ENCODE measurements at regions not wholly inside any gene's neighbourhood (a gene's known extent, or its start where the extent isn't known, plus 50 kb on each side); places are given as distances from the start of the nearest gene placed in this dataset.

DNA sequence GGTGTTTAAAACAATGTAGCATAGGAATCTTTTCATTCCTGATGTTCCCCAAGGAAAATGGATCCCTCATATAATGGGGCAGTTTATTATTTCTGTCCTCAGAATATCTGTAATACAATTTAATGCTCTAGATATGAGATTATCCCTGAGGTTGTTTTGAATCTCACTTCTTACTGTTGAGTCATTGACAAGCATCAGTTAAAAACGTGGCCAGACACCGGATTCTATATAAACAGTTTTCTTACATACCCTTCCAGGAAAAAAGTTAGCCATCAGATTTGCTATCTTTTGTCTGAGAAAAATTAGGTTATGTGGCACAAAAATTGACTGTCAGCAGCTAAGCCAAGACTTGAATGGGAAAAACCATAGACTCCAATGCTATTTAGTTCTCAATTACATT lies 539.8 kb upstream of the CELF2 start:
- dilution Hi-C loops (cut with HindIII; ENCODE audit: low sequenced_read_pairs, unreplicated experiment) (no loop called here), intact Hi-C loops (cut with micrococcal nuclease) (no loop called here), in situ Hi-C loops (cut with MboI; ENCODE audit: low sequenced_read_pairs) (no loop called here)
- Histone ChIP-seq H3K18ac (ENCODE audit: low read depth, low read length) (no peak overlapping the region; the same call in 1 of the 2 replicates), H2AK9ac (replicated peaks; ENCODE audit: low read depth, low read length, poor library complexity) (no peak overlapping the region), H3K23ac (ENCODE audit: low read depth, low read length) (no peak overlapping the region), H3K36me3 (ENCODE audit: control insufficient read depth, insufficient read depth, low read length) (no peaks in the 10 kb centered on the region), H4K20me1 (ENCODE audit: insufficient read depth, low read length) (no peaks in the 10 kb centered on the region), H2BK20ac (ENCODE audit: low read depth, low read length) (no peak overlapping the region), H3K9me1 (ENCODE audit: insufficient read depth, low read length) (no peaks in the 10 kb centered on the region), H2AFZ (replicated peaks; ENCODE audit: low read length, poor library complexity) (no peak overlapping the region), H2AK5ac (ENCODE audit: low read depth, low read length) (no peak overlapping the region), H3K4me2 (ENCODE audit: low read depth, low read length) (no peak overlapping the region), H3K27me3 (ENCODE audit: control insufficient read depth, insufficient read depth, low read length) (no peaks in the 10 kb centered on the region), H2BK15ac (ENCODE audit: low read depth, low read length) (no peak overlapping the region), H3K27ac (ENCODE audit: insufficient read depth, low read length) (no peak overlapping the region), H4K8ac (ENCODE audit: low read depth in 2 of 2, low read length in 2 of 2) (no peak overlapping the region; a peak in 1 of 4 replicates), H3K79me1 (ENCODE audit: low read depth in 1 of 2, low read length in 2 of 2) (no peaks in the 10 kb centered on the region), H3K9me3 (ENCODE audit: control insufficient read depth, insufficient read depth, low read length) (no peaks in the 10 kb centered on the region), H3K14ac (replicated peaks; ENCODE audit: low read depth, low read length) (no peak overlapping the region), H3K56ac (ENCODE audit: extremely low read depth, insufficient read depth, low read length) (no peak overlapping the region), H4K5ac (ENCODE audit: low read depth, low read length) (no peak overlapping the region), H2BK120ac (ENCODE audit: low read depth, low read length) (no peak overlapping the region), H4K91ac (ENCODE audit: insufficient read depth, low read depth, low read length) (peak overlapping the region; percentile 49; the same call in 1 of the 2 replicates), H3K4me3 (ENCODE audit: insufficient read depth, low read depth, low read length) (no peak overlapping the region), H3K9ac (ENCODE audit: low read depth, low read length) (no peak overlapping the region), H2BK5ac (ENCODE audit: low read depth, low read length, poor library complexity, severe bottlenecking) (no peak overlapping the region), H3K4ac (ENCODE audit: low read depth, low read length) (no peak overlapping the region), H3K4me1 (ENCODE audit: control insufficient read depth, insufficient read depth, low read length) (no peaks in the 10 kb centered on the region)
- no CpG with 5 or more reads among the region's 2 CpGs for WGBS, 2 experiments (ENCODE audit: extremely low coverage in 2 of 2, insufficient read length in 1 of 2)
- no peak for TF ChIP-seq FOS (IDR thresholded peaks at IDR 0.05; ENCODE audit: low read depth, low read length)
- TF ChIP-seq BHLHE40 (IDR thresholded peaks at IDR 0.05; ENCODE audit: low read depth, low read length), result 0 out of 2 replicates have a peak, but pooled peaks have one; percentile 26
- TF ChIP-seq MXI1 (IDR thresholded peaks at IDR 0.05; ENCODE audit: borderline replicate concordance, low read depth, low read length), result no peak
- no peak for TF ChIP-seq MAFK (IDR thresholded peaks at IDR 0.05; ENCODE audit: low read depth, low read length)
- BruUV-seq (replicated peaks), result no TSS peak
- CTCF ChIA-PET, result no interaction called here
- DNase-seq (peak; percentile 54), ATAC-seq (ENCODE audit: low read depth) (peak; percentile 40; the same call in 1 of the 2 replicates)
- POLR2A ChIA-PET (ENCODE audit: unreplicated experiment), result no interaction called here

Data from IMR-90 (cell line).